ENCODE measurements at regions not wholly inside any gene's neighbourhood (a gene's known extent, or its start where the extent isn't known, plus 50 kb on each side); places are given as distances from the start of the nearest gene placed in this dataset.
A peak's percentile ranks its signal among the peaks of the same experiment; 100 is the strongest.
"Not testable (repeated sequence)": the region's sequence is repeated elsewhere in the genome, so short reads cannot be mapped to it uniquely, and the experiment has no call there.

DNA sequence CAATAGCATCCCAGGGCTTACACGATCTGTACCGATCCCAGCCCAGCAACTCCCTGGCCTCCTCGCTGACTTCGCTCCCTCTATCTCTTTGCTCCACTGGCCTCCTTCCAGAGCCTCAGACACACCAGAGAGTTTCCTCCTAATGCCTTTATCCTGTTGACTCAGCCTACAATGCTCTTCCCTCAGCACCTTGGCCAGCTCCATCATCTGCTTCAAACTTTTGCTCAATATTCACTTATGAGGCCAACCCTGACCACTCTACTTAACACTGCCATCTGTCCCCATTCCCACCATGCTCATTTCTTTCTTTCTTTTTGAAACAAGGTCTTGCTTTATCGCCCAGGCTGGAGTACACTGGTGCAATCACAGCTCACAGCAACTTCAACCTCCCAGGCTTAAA lies 180.9 kb downstream of the CEP170 start:
- not testable (repeated sequence) for H3K4me1 Mint-ChIP-seq; H3K9me3 Mint-ChIP-seq; ATAC-seq; H3K27ac Mint-ChIP-seq; DNase-seq (ENCODE audit: low spot score in 2 of 2); H3K4me3 Mint-ChIP-seq; H3K36me3 Mint-ChIP-seq

GRCh38 chr1:243067056-243067455 lies 188.0 kb downstream of the CEP170 start:
- not testable (repeated sequence) for H3K4me3 Mint-ChIP-seq; H3K9me3 Mint-ChIP-seq; H3K36me3 Mint-ChIP-seq; DNase-seq (ENCODE audit: low spot score in 2 of 2); H3K4me1 Mint-ChIP-seq; ATAC-seq; H3K27ac Mint-ChIP-seq

GRCh38 chr1:243061965-243062364 lies 193.1 kb downstream of the CEP170 start:
- not testable (repeated sequence) for DNase-seq (ENCODE audit: low spot score in 2 of 2); H3K36me3 Mint-ChIP-seq; H3K4me3 Mint-ChIP-seq; ATAC-seq; H3K9me3 Mint-ChIP-seq; H3K4me1 Mint-ChIP-seq
- peak overlapping the region; percentile 58 for H3K27ac Mint-ChIP-seq

- ATAC-seq; H3K4me1 Mint-ChIP-seq; H3K27ac Mint-ChIP-seq; H3K9me3 Mint-ChIP-seq; DNase-seq (ENCODE audit: low spot score in 2 of 2); H3K4me3 Mint-ChIP-seq; H3K36me3 Mint-ChIP-seq: not testable (repeated sequence)
These were observed 199.6 kb downstream of the CEP170 start for GRCh38 chr1:243055510-243055909.

DNA sequence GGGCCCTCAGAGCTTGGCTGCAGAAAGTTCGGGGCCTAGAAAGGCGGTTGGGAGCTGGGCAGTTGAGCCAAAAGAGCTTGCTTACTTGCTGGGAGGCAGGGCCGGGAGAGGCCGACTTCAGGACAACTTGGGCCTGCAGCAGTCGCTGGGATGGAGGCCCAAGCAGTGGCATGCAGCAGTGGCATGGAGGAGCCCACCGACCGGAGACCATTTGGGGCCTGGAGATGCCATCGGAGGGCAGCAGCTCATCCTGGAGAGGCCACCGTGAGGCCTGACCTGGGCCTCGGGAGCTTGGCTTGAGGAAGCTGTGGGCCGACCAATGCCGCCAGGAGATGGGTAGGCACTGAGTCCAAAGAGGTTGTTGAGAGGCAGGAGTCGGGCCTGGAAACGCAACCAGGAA lies 200.0 kb downstream of the CEP170 start:
- not testable (repeated sequence) for DNase-seq (ENCODE audit: low spot score in 2 of 2); H3K4me3 Mint-ChIP-seq; H3K27ac Mint-ChIP-seq; H3K9me3 Mint-ChIP-seq; H3K36me3 Mint-ChIP-seq; ATAC-seq; H3K4me1 Mint-ChIP-seq

DNA sequence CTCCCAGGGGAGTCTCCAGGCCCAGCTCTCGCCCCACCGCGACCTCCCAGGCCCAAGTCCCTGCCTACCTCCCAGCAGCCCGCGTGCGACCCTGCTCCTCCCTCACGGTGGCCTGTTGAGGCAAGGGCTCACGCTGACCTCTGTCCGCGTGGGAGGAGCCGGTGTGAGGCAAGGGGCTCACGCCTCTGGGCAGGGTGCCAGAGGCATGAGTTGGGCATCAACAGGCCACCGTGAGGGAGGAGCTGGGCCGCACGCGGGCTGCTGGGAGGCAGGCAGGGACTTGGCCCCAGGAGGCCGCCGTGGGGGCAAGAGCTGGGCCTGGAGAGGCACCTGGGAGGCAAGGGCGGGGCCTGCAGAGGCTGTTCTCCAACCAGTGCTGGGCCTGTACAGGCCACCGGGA lies 200.4 kb downstream of the CEP170 start:
- not testable (repeated sequence) for DNase-seq (ENCODE audit: low spot score in 2 of 2); H3K27ac Mint-ChIP-seq; H3K9me3 Mint-ChIP-seq; ATAC-seq; H3K4me3 Mint-ChIP-seq; H3K36me3 Mint-ChIP-seq; H3K4me1 Mint-ChIP-seq

GRCh38 chr1:243053048-243053447 lies 202.0 kb downstream of the CEP170 start:
- not testable (repeated sequence) for H3K9me3 Mint-ChIP-seq; H3K27ac Mint-ChIP-seq; H3K4me3 Mint-ChIP-seq; H3K36me3 Mint-ChIP-seq; DNase-seq (ENCODE audit: low spot score in 2 of 2); H3K4me1 Mint-ChIP-seq; ATAC-seq

DNA sequence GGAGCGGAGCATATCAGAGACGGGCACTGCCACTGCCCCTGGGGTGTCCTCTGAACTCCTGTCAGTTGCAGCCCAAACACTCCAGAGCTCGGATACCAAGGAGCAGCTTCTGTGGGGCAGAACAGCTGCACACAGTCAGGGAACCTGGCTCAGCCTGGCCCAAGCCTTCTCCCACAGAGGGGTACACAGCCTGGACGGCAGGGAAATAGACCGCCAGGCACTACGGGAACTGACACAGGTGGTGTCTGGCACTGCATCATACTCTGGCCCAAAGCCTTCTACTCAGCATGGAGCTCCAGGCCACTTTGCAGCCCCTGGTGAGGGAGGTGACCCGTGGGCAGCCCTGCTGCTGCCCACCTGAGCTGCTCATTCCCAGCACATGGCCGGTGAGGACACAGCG lies 204.5 kb downstream of the CEP170 start:
- H3K9me3 Mint-ChIP-seq; DNase-seq (ENCODE audit: low spot score in 2 of 2); H3K4me3 Mint-ChIP-seq; H3K27ac Mint-ChIP-seq; ATAC-seq; H3K4me1 Mint-ChIP-seq; H3K36me3 Mint-ChIP-seq: not testable (repeated sequence)

GRCh38 chr1:243049716-243050115 lies 205.4 kb downstream of the CEP170 start:
- not testable (repeated sequence) for DNase-seq (ENCODE audit: low spot score in 2 of 2); H3K36me3 Mint-ChIP-seq; H3K4me1 Mint-ChIP-seq; ATAC-seq; H3K27ac Mint-ChIP-seq; H3K4me3 Mint-ChIP-seq; H3K9me3 Mint-ChIP-seq

- not testable (repeated sequence) for H3K36me3 Mint-ChIP-seq; H3K4me3 Mint-ChIP-seq; DNase-seq (ENCODE audit: low spot score in 2 of 2); H3K9me3 Mint-ChIP-seq; ATAC-seq; H3K27ac Mint-ChIP-seq; H3K4me1 Mint-ChIP-seq
These were observed 233.7 kb downstream of the CEP170 start for GRCh38 chr1:243021365-243021764.

GRCh38 chr1:243019030-243019635 lies 235.9 kb downstream of the CEP170 start:
- H3K36me3 Mint-ChIP-seq, ATAC-seq, H3K4me3 Mint-ChIP-seq, H3K27ac Mint-ChIP-seq, H3K4me1 Mint-ChIP-seq, H3K9me3 Mint-ChIP-seq: not testable (repeated sequence)
- peak; percentile 4 to 50 for DNase-seq (ENCODE audit: low spot score in 2 of 2)

DNA sequence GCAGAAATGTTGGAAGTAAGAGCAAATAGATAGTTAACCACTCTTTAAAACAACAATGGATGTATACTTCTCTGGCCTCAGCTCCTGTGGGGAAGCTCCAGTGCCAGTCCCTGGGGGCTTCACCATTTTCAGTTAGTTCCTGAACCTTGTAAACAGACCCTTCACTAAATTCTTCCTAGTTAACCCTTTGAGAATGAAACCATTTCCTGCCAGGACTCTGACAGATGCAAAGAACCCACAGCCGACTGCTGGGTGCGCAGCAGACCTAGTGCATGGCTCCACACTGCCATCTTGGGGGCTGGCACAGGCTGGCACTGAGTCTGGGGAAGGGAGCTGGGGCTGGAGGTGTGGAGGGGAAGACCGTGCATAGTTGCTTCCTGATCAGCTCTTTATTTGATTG lies 244.4 kb downstream of the CEP170 start:
- H3K4me3 Mint-ChIP-seq; H3K27ac Mint-ChIP-seq; H3K36me3 Mint-ChIP-seq; H3K9me3 Mint-ChIP-seq; ATAC-seq; H3K4me1 Mint-ChIP-seq; DNase-seq (ENCODE audit: low spot score in 2 of 2): not testable (repeated sequence)

DNA sequence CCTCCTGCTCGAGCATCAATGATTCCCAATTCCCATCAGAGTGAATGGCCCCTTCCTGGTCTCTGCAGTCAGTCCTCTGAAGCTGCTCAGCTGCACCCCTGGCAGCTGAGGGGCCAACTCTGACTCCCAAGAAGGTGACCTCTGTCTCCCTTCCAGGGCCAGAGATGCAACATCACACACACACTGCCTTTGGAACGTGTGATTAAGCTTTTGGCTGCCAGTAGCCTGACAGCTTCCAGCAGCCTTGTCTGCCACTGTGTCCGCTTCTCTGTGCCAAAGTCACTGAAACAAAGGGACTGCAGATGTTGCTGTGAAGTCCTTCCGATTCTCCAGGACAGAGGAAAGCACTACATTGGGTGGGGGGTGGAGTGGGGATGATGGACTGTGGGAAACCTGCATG lies 254.1 kb downstream of the CEP170 start:
- not testable (repeated sequence) for H3K27ac Mint-ChIP-seq; H3K4me3 Mint-ChIP-seq; H3K4me1 Mint-ChIP-seq; ATAC-seq; DNase-seq (ENCODE audit: low spot score in 2 of 2); H3K9me3 Mint-ChIP-seq; H3K36me3 Mint-ChIP-seq

GRCh38 chr1:242992776-242993175 lies 262.3 kb downstream of the CEP170 start:
- not testable (repeated sequence) for H3K4me3 Mint-ChIP-seq; ATAC-seq; H3K9me3 Mint-ChIP-seq; H3K4me1 Mint-ChIP-seq; H3K27ac Mint-ChIP-seq; DNase-seq (ENCODE audit: low spot score in 2 of 2); H3K36me3 Mint-ChIP-seq

GRCh38 chr1:242985096-242985495 lies 270.0 kb downstream of the CEP170 start:
- H3K36me3 Mint-ChIP-seq; ATAC-seq; H3K4me3 Mint-ChIP-seq; DNase-seq (ENCODE audit: low spot score in 2 of 2); H3K27ac Mint-ChIP-seq; H3K4me1 Mint-ChIP-seq; H3K9me3 Mint-ChIP-seq: not testable (repeated sequence)

- H3K9me3 Mint-ChIP-seq; H3K36me3 Mint-ChIP-seq; DNase-seq (ENCODE audit: low spot score in 2 of 2); H3K4me3 Mint-ChIP-seq; H3K27ac Mint-ChIP-seq; H3K4me1 Mint-ChIP-seq: not testable (repeated sequence)
- peak; percentile 24 for ATAC-seq
These were observed 281.7 kb downstream of the CEP170 start for GRCh38 chr1:242973341-242973740.

- ATAC-seq, result no peak
- no peaks in the 10 kb centered on the region for H3K4me1 Mint-ChIP-seq
- H3K9me3 Mint-ChIP-seq, result peaks cover 5% of the 10 kb centered on the region
- no peaks in the 10 kb centered on the region for H3K36me3 Mint-ChIP-seq
- no peak overlapping the region for H3K4me3 Mint-ChIP-seq
- H3K27ac Mint-ChIP-seq, result no peak overlapping the region
- DNase-seq (ENCODE audit: low spot score in 2 of 2), result no peak
These were observed 288.2 kb downstream of the CEP170 start for GRCh38 chr1:242966892-242967291.

Measured in stimulated activated effector memory CD8-positive, alpha-beta T cell treated with anti-CD3 and anti-CD28 coated beads, Interleukin-12 subunit alpha, Interleukin-12 subunit beta, amount 100 ng/mL, for 72 hours (primary cell).